ENCODE measurements at regions not wholly inside any gene's neighbourhood (a gene's known extent, or its start where the extent isn't known, plus 50 kb on each side); places are given as distances from the start of the nearest gene placed in this dataset.

- Histone ChIP-seq H3K27me3 (no peaks in the 10 kb centered on the region), H3K4me3 (no peak overlapping the region), H3K4me1 (no peaks in the 10 kb centered on the region), H3K27ac (no peak overlapping the region), H3K9me3 (peaks cover 0 to 38% of the 10 kb centered on the region in 2 donors), H3K36me3 (no peaks in the 10 kb centered on the region)
- DNase-seq: peak in 1 of 4 donors; percentile 69
- intact Hi-C loops (cut with DNase I): no loop called here
- no peak for TF ChIP-seq CTCF (IDR thresholded peaks at IDR 0.05)
- no peak for ATAC-seq
These were observed 573.9 kb downstream of the TMA16 start for GRCh38 chr4:164068392-164068791.

- H3K4me1 ChIP-seq: no peaks in the 10 kb centered on the region
- intact Hi-C loops (cut with DNase I): no loop called here
- H3K27ac ChIP-seq: no peak overlapping the region
- no peaks in the 10 kb centered on the region for H3K27me3 ChIP-seq
- DNase-seq: no peak
- no peak for TF ChIP-seq CTCF (IDR thresholded peaks at IDR 0.05)
- H3K4me3 ChIP-seq: no peak overlapping the region
- ATAC-seq: no peak
- H3K9me3 ChIP-seq: peaks cover 0 to 37% of the 10 kb centered on the region in 2 donors
- H3K36me3 ChIP-seq: no peaks in the 10 kb centered on the region
These were observed 576.1 kb downstream of the TMA16 start for GRCh38 chr4:164070625-164071024.

- H3K4me3 ChIP-seq: no peak overlapping the region
- intact Hi-C loops (cut with DNase I): no loop called here
- no peak for DNase-seq
These were observed 586.9 kb downstream of the TMA16 start for GRCh38 chr4:164081371-164081770.

GRCh38 chr4:164081801-164082200 is 587.3 kb downstream of the TMA16 start:
- Histone ChIP-seq H3K27me3 (no peaks in the 10 kb centered on the region), H3K9me3 (no peaks in the 10 kb centered on the region), H3K4me1 (no peaks in the 10 kb centered on the region), H3K36me3 (no peaks in the 10 kb centered on the region), H3K4me3 (no peak overlapping the region), H3K27ac (no peak overlapping the region)
- intact Hi-C loops (cut with DNase I): no loop called here
- no peak for ATAC-seq
- no peak for DNase-seq
- no peak for TF ChIP-seq CTCF (IDR thresholded peaks at IDR 0.05)

More at GRCh38 chr4:164081371-164081770, 586.9 kb downstream of the TMA16 start:
- Histone ChIP-seq H3K36me3 (no peaks in the 10 kb centered on the region), H3K27ac (no peak overlapping the region), H3K4me1 (no peaks in the 10 kb centered on the region), H3K27me3 (no peaks in the 10 kb centered on the region), H3K9me3 (no peaks in the 10 kb centered on the region)
- ATAC-seq: no peak
- no peak for TF ChIP-seq CTCF (IDR thresholded peaks at IDR 0.05)

- ATAC-seq: no peak
- no peak for TF ChIP-seq CTCF (IDR thresholded peaks at IDR 0.05)
These were observed 593.2 kb downstream of the TMA16 start for GRCh38 chr4:164087733-164088132.

More at GRCh38 chr4:164087733-164088132, 593.2 kb downstream of the TMA16 start:
- H3K4me3 ChIP-seq: no peak overlapping the region
- no peaks in the 10 kb centered on the region for H3K4me1 ChIP-seq
- no peak overlapping the region for H3K27ac ChIP-seq
- no peaks in the 10 kb centered on the region for H3K36me3 ChIP-seq
- intact Hi-C loops (cut with DNase I): no loop called here
- no peaks in the 10 kb centered on the region for H3K9me3 ChIP-seq
- no peaks in the 10 kb centered on the region for H3K27me3 ChIP-seq
- DNase-seq: no peak

Data from left lung (tissue), 4 donors.